GM12872 (cell line): ENCODE measurements at regions not wholly inside any gene's neighbourhood (a gene's known extent, or its start where the extent isn't known, plus 50 kb on each side); places are given as distances from the start of the nearest gene placed in this dataset.

Source experiments
- TF ChIP-seq, protein P1 (sequence below): IDR thresholded peaks from 3 replicates; pipeline ENCODE4 v1.5.1; 2011; ENCODE audit warnings: low read depth, mild to moderate bottlenecking, low read length, moderate library complexity; ENCODE audit not compliant: insufficient read depth

DNA sequence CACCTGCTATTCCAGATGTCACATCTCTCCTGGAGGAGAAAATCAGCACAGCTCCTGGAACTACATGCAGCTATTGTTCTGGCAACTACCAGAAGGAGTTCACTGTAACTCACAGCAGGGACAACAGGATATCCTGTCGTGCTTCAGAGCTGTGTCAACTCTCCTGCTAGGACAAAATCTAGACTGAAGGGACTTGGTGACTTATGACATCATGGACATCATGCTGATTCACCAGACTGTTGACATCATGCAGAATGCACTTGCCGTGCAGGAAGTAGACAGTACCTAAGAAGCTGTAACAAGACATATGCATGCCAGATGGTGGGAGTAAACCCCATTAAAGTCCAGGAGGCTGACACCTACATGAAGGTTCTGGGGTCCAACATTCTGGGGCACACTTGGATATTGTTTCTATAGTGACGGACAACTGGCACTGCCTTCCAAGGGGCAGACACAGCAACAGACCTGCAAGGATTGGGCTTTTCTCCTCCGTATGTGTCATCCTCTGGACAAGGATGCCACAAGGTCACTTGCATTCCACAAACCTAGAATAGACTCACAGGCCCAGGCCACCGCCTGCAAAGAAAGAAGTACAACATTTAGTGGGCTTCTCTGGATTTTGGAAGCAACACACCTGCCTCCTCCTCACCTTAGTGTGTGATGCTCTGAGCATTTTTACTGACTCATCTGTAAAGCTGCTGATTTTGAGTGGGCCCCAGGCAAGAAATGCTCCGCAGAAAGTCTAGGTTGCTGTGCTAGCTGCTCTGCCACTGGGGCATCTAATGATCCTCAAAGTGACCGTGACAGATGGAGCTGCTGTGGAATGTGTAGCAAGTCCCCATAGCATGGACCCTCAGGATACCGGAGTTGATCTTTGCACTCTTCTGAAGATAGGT, 249.2 kb downstream of the MATN1 start:
- TF ChIP-seq, protein P1, sequence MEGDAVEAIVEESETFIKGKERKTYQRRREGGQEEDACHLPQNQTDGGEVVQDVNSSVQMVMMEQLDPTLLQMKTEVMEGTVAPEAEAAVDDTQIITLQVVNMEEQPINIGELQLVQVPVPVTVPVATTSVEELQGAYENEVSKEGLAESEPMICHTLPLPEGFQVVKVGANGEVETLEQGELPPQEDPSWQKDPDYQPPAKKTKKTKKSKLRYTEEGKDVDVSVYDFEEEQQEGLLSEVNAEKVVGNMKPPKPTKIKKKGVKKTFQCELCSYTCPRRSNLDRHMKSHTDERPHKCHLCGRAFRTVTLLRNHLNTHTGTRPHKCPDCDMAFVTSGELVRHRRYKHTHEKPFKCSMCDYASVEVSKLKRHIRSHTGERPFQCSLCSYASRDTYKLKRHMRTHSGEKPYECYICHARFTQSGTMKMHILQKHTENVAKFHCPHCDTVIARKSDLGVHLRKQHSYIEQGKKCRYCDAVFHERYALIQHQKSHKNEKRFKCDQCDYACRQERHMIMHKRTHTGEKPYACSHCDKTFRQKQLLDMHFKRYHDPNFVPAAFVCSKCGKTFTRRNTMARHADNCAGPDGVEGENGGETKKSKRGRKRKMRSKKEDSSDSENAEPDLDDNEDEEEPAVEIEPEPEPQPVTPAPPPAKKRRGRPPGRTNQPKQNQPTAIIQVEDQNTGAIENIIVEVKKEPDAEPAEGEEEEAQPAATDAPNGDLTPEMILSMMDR, result no peak

DNA sequence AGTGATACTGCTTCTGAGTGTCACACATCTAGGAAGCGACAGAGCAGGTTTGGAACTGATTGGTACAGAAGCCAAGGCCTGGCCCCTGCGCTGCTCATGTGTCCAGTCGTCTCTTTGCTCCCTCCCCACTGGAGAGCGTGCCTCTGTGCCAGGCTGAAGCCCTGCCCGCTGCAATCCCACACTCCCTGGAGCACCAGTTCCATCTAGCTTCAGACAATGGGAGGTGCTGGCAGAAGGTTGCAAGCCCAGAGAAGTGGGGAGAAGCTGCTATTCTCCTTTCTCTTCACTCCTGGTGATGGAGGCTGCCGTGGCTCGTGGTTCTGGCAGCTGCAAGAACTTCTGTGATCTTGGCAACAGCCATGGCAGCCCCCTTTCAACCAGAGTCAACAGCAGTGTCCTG, 250.9 kb downstream of the MATN1 start:
- TF ChIP-seq, protein P1, result no peak

DNA sequence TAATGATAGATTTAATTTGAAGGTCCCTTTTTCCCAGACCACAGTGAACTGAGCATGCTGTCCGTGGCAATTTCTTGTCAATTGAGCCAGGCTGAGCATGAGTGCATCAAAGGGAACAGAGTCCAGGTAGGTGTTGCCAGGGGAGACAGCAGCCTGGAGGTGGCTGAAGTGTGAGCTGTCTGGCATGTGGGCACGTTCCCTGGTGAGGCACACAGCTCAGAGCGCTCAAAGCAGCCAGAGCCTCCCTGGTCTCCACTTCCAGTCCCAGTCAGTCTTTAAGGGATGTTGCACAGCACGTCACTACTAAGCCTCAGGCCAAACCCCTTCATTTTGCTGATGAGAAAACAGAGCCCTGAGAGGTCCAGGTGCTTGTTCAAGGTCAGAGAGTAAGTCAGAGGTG, 251.4 kb downstream of the MATN1 start:
- TF ChIP-seq, protein P1, result no peak

- TF ChIP-seq, protein P1, result no peak
These were observed 252.1 kb downstream of the MATN1 start for GRCh38 chr1:30471307-30471706.

- TF ChIP-seq, protein P1, result no peak
These were observed 254.0 kb downstream of the MATN1 start for GRCh38 chr1:30469426-30469825.

- TF ChIP-seq, protein P1, result no peak
These were observed 256.3 kb downstream of the MATN1 start for GRCh38 chr1:30467101-30467500.

- TF ChIP-seq, protein P1, result no peak
These were observed 256.8 kb downstream of the MATN1 start for GRCh38 chr1:30466610-30467009.
